Mesendoderm (in vitro differentiated cells): ENCODE measurements at regions not wholly inside any gene's neighbourhood (a gene's known extent, or its start where the extent isn't known, plus 50 kb on each side); places are given as distances from the start of the nearest gene placed in this dataset.
A peak's percentile ranks its signal among the peaks of the same experiment; 100 is the strongest.

Experiments
- DNase-seq: peaks from one replicate; pipeline ENCODE4 v3.0.0; 2013
- H2AK5ac ChIP-seq: 2 replicates; pipeline ENCODE4 v1.6.1; 2013; ENCODE audit warnings: low read length, inconsistent platforms
- H2BK120ac ChIP-seq: 2 replicates; pipeline ENCODE4 v1.6.1; 2013; ENCODE audit warnings: low read depth, mild to moderate bottlenecking, low read length, moderate library complexity, mixed read lengths
- H2BK15ac ChIP-seq: replicated peaks from 2 replicates; pipeline ENCODE4 v1.6.1; 2013; ENCODE audit warnings: low read depth, mild to moderate bottlenecking, moderate library complexity
- H2BK5ac ChIP-seq: 2 replicates; pipeline ENCODE4 v1.6.1; 2013; ENCODE audit warnings: low read length, inconsistent platforms
- H3K18ac ChIP-seq: 2 replicates; pipeline ENCODE4 v1.6.1; 2013; ENCODE audit warnings: mild to moderate bottlenecking, low read length, mixed read lengths
- H3K23ac ChIP-seq: one replicate; pipeline ENCODE4 v1.6.1; 2013; ENCODE audit warnings: low read length
- H3K27ac ChIP-seq: 2 replicates; pipeline ENCODE4 v1.5.1; 2013; ENCODE audit warnings: low read depth, mild to moderate bottlenecking, inconsistent platforms, low read length, moderate library complexity
- H3K27me3 ChIP-seq: 2 replicates; pipeline ENCODE4 v1.6.1; 2013; ENCODE audit warnings: low read length, control low read depth, mild to moderate bottlenecking, inconsistent platforms; ENCODE audit not compliant: insufficient read depth, poor library complexity
- H3K36me3 ChIP-seq: 2 replicates; pipeline ENCODE4 v1.6.1; 2013; ENCODE audit warnings: low read length, inconsistent platforms; ENCODE audit not compliant: control insufficient read depth, insufficient read depth
- H3K4ac ChIP-seq: one replicate; pipeline ENCODE4 v1.6.1; 2013; ENCODE audit warnings: low read depth, mild to moderate bottlenecking, low read length, moderate library complexity
- H3K4me1 ChIP-seq: 2 replicates; pipeline ENCODE4 v1.6.1; 2013; ENCODE audit warnings: low read depth, low read length, inconsistent platforms; ENCODE audit not compliant: control insufficient read depth
- H3K4me2 ChIP-seq: 2 replicates; pipeline ENCODE4 v1.6.1; 2013; ENCODE audit warnings: low read length
- H3K4me3 ChIP-seq: 2 replicates; pipeline ENCODE4 v1.5.1; 2013; ENCODE audit warnings: mild to moderate bottlenecking, low read length
- H3K56ac ChIP-seq: one replicate; pipeline ENCODE4 v1.6.1; 2013; ENCODE audit warnings: low read length
- H3K79me1 ChIP-seq: 2 replicates; pipeline ENCODE4 v1.6.1; 2013; ENCODE audit warnings: low read length, inconsistent platforms
- H3K79me2 ChIP-seq: 2 replicates; pipeline ENCODE4 v1.6.1; 2013; ENCODE audit warnings: mild to moderate bottlenecking, low read length; ENCODE audit not compliant: control insufficient read depth, insufficient read depth
- H3K9ac ChIP-seq: 2 replicates; pipeline ENCODE4 v1.6.1; 2013; ENCODE audit warnings: low read length, inconsistent platforms
- H4K5ac ChIP-seq: one replicate; pipeline ENCODE4 v1.6.1; 2013; ENCODE audit warnings: low read length
- H4K8ac ChIP-seq: one replicate; pipeline ENCODE4 v1.6.1; 2013; ENCODE audit warnings: low read depth, mild to moderate bottlenecking, control low read depth, low read length, moderate library complexity
- WGBS: extraction: QIAGEN DNeasy Blood & Tissue Kit; methylation state at CpG from one replicate; pipeline ENCODE4 v1.1.7; 2013; ENCODE audit warnings: low lambda C conversion rate, missing lambda C conversion rate; ENCODE audit not compliant: insufficient coverage; ENCODE audit errors: extremely low coverage; 5-methylcytosine and 5-hydroxymethylcytosine counted together

DNA sequence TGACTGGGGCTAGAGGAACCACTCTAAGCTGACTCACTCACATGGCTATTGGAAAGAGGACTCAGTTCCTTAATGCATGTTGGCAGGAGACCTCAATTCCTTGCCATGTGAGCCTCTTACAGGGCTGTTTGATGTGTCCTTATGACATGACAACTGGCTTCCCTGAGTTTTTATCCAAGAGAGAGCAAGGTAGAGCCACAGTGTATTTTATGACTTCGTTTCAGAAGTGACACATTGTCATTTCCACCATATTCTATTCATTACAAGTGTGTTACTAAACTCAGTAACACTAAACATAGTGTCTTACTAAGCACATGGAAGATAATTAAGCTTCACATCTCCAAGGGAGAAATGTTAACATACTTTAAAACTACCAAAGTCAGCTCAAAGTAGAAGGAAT is 98.2 kb downstream of the ZNF777 start:
- no peaks in the 10 kb centered on the region for H3K27me3 ChIP-seq
- H3K9ac ChIP-seq: no peak overlapping the region
- no peak overlapping the region for H3K4me3 ChIP-seq
- H2AK5ac ChIP-seq: no peak overlapping the region
- H3K56ac ChIP-seq: no peak overlapping the region
- H3K27ac ChIP-seq: no peak overlapping the region
- H3K23ac ChIP-seq: no peak overlapping the region
- no peak for DNase-seq
- H2BK5ac ChIP-seq: no peak overlapping the region
- H3K79me1 ChIP-seq: no peaks in the 10 kb centered on the region
- H3K4ac ChIP-seq: no peak overlapping the region
- no peaks in the 10 kb centered on the region for H3K36me3 ChIP-seq
- no peak overlapping the region for H4K8ac ChIP-seq
- H2BK120ac ChIP-seq: no peak overlapping the region
- no peak overlapping the region for H3K4me2 ChIP-seq
- H3K79me2 ChIP-seq: no peaks in the 10 kb centered on the region
- no peak overlapping the region for H4K5ac ChIP-seq
- no peaks in the 10 kb centered on the region for H3K4me1 ChIP-seq
- no peak overlapping the region for H2BK15ac ChIP-seq
- no peak overlapping the region for H3K18ac ChIP-seq
- no CpG with 5 or more reads among the region's 1 CpG for WGBS

DNA sequence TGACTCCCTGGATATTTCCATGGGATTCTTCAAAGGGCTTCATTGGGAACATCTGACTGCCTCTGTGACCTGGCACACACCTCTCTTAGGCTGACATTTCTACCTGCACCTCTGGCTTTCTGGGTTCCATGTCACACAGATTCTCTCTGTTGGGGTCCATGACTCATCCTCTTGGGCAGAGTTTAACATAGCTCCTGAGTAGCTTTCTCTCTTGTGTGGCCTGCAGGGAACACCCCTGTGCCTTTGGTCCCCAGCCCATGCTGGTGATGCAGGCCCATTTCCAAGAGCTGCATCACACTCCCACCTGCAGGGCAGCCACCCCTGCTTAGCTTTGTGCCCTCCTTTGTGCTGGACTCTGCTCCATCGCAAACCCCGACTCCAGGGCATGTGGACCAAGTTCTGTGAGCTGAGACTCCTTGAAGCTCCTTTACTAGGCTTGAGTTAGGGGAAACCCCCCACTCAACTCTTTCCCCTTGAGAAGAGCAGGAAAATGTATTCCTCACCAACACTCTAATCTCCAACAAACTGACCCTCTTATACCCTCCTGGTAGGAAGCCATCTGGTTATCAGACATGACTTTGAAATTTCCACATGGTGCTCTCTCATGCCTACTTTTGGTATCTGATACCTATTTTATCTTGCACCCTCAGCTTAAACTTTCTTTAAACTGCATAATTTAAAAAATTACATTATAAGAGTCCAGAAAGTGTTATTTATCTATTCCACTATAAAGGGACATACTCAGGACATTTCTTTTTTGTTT is 93.3 kb downstream of the ZNF777 start:
- H3K4me3 ChIP-seq: no peak overlapping the region
- H4K5ac ChIP-seq: no peak overlapping the region
- no peak overlapping the region for H2AK5ac ChIP-seq
- DNase-seq: peak; percentile 11
- no peak overlapping the region for H2BK120ac ChIP-seq
- H3K36me3 ChIP-seq: no peaks in the 10 kb centered on the region
- no peak overlapping the region for H4K8ac ChIP-seq
- no peaks in the 10 kb centered on the region for H3K27me3 ChIP-seq
- H3K23ac ChIP-seq: no peak overlapping the region
- no peak overlapping the region for H3K56ac ChIP-seq
- no peak overlapping the region for H3K9ac ChIP-seq
- H3K27ac ChIP-seq: no peak overlapping the region
- no peaks in the 10 kb centered on the region for H3K79me2 ChIP-seq
- no peak overlapping the region for H3K4ac ChIP-seq
- H2BK5ac ChIP-seq: no peak overlapping the region
- H2BK15ac ChIP-seq: no peak overlapping the region
- no peaks in the 10 kb centered on the region for H3K4me1 ChIP-seq
- no CpG with 5 or more reads among the region's 2 CpGs for WGBS
- H3K79me1 ChIP-seq: no peaks in the 10 kb centered on the region
- no peak overlapping the region for H3K18ac ChIP-seq
- H3K4me2 ChIP-seq: no peak overlapping the region

DNA sequence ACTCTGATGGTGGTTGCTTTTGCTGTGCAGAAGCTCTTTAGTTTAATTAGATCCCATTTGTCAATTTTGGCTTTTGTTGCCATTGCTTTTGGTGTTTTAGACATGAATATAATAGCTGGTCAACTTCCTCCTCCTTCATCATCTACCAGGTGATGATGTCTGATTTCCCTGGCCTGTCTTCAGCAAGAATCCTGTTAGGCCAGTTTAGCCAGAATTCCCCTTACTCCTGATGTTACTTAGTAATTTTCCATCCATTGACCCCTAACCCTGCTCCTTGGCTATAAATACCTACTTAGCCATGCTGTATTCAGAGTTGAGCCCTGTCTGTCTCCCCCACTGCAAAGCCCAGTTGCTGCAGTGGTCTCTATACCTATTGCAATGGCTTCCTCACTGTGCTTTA is 91.4 kb downstream of the ZNF777 start:
- no peak overlapping the region for H4K8ac ChIP-seq
- H3K36me3 ChIP-seq: no peaks in the 10 kb centered on the region
- no peak overlapping the region for H4K5ac ChIP-seq
- H3K23ac ChIP-seq: no peak overlapping the region
- H2BK15ac ChIP-seq: no peak overlapping the region
- no peak overlapping the region for H3K4me3 ChIP-seq
- H3K4me1 ChIP-seq: no peaks in the 10 kb centered on the region
- H3K27me3 ChIP-seq: no peaks in the 10 kb centered on the region
- H3K18ac ChIP-seq: no peak overlapping the region
- H3K9ac ChIP-seq: no peak overlapping the region
- no peak overlapping the region for H3K27ac ChIP-seq
- H3K79me1 ChIP-seq: no peaks in the 10 kb centered on the region
- H2BK5ac ChIP-seq: no peak overlapping the region
- peak; percentile 25 for DNase-seq
- no peak overlapping the region for H3K4ac ChIP-seq
- H3K4me2 ChIP-seq: no peak overlapping the region
- no peak overlapping the region for H3K56ac ChIP-seq
- H2AK5ac ChIP-seq: no peak overlapping the region
- no peak overlapping the region for H2BK120ac ChIP-seq
- no peaks in the 10 kb centered on the region for H3K79me2 ChIP-seq

DNA sequence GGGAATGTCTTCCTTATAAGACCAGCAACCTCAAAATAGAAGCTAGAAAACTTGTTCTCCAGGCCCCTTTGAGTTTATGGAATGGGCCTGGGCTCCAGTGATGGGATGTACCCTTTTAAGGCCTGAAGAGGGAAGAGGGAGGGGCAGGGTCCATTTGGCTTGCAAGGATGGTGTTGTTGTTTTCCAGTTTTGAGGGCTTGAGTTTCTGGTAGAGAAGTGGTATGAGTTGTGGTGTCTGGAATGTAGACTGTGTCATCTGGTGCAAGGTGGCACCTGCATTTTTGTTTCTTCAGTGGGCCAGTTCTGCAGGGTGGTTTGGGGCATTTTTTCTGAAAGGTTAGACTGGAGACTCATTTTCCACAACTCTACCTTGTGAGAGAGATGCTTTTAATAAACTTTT is 90.1 kb downstream of the ZNF777 start:
- no peak overlapping the region for H3K4ac ChIP-seq

DNA sequence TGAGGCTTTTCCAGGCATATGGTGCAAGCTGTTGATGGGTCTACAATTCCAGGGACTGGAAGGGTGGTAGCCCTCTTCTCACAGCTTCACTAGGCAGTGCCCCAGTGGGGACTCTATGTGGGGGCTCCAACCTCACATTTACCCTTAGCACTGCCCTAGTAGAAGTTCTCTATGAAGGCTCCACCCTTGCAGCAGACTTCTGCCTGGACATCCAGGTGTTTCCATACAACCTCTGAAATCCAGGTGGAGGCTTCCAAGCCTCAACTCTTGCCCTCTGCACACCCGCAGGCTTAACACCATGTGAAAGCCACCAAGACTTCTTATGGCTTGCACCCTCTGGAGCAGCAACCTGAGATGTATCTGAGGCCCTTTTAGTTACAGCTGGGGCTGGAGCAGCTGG is 87.8 kb downstream of the ZNF777 start:
- H2BK5ac ChIP-seq: no peak overlapping the region
- H3K27me3 ChIP-seq: no peaks in the 10 kb centered on the region
- no peak overlapping the region for H4K5ac ChIP-seq
- no peak overlapping the region for H3K23ac ChIP-seq
- no peak overlapping the region for H3K4me2 ChIP-seq
- no peak overlapping the region for H3K4me3 ChIP-seq
- H2BK15ac ChIP-seq: no peak overlapping the region
- no peaks in the 10 kb centered on the region for H3K36me3 ChIP-seq
- no peaks in the 10 kb centered on the region for H3K79me2 ChIP-seq
- peak; percentile 7 for DNase-seq
- H3K4ac ChIP-seq: no peak overlapping the region
- no peak overlapping the region for H3K27ac ChIP-seq
- H4K8ac ChIP-seq: no peak overlapping the region
- no peaks in the 10 kb centered on the region for H3K79me1 ChIP-seq
- no peak overlapping the region for H3K18ac ChIP-seq
- H2BK120ac ChIP-seq: no peak overlapping the region
- H3K9ac ChIP-seq: no peak overlapping the region
- no peaks in the 10 kb centered on the region for H3K4me1 ChIP-seq
- H2AK5ac ChIP-seq: no peak overlapping the region
- WGBS: no CpG with 5 or more reads among the region's 1 CpG
- no peak overlapping the region for H3K56ac ChIP-seq

More for the DNA sequence above, 90.1 kb downstream of the ZNF777 start:
- H3K4me2 ChIP-seq: no peak overlapping the region
- H3K36me3 ChIP-seq: no peaks in the 10 kb centered on the region
- no peaks in the 10 kb centered on the region for H3K4me1 ChIP-seq
- no peaks in the 10 kb centered on the region for H3K79me1 ChIP-seq
- no peaks in the 10 kb centered on the region for H3K27me3 ChIP-seq
- no peak overlapping the region for H3K9ac ChIP-seq
- H2BK15ac ChIP-seq: no peak overlapping the region
- H3K4me3 ChIP-seq: no peak overlapping the region
- H4K8ac ChIP-seq: no peak overlapping the region
- no peak overlapping the region for H2BK120ac ChIP-seq
- no peak overlapping the region for H3K23ac ChIP-seq
- H4K5ac ChIP-seq: no peak overlapping the region
- DNase-seq: no peak
- no peak overlapping the region for H2BK5ac ChIP-seq
- no peak overlapping the region for H3K27ac ChIP-seq
- no peak overlapping the region for H2AK5ac ChIP-seq
- no peaks in the 10 kb centered on the region for H3K79me2 ChIP-seq
- no peak overlapping the region for H3K18ac ChIP-seq
- H3K56ac ChIP-seq: no peak overlapping the region
